ENCODE measurements at regions not wholly inside any gene's neighbourhood (a gene's known extent, or its start where the extent isn't known, plus 50 kb on each side); places are given as distances from the start of the nearest gene placed in this dataset.
"Not testable (repeated sequence)": the region's sequence is repeated elsewhere in the genome, so short reads cannot be mapped to it uniquely, and the experiment has no call there.

GRCh38 chr12:84506282-84506681 lies 406.3 kb downstream of the SLC6A15 start:
- Mint-ChIP-seq H3K4me1 (ENCODE audit: low read depth in 2 of 2) (peaks cover 0 to 7% of the 10 kb centered on the region in 2 donors), H3K27ac (no peak overlapping the region), H3K9me3 (peaks cover 7% of the 10 kb centered on the region), H3K27me3 (no peaks in the 10 kb centered on the region), H3K36me3 (peaks cover 5% of the 10 kb centered on the region), H3K4me3 (no peak overlapping the region)
- DNase-seq (ENCODE audit: low spot score) (no peak), ATAC-seq (no peak)

DNA sequence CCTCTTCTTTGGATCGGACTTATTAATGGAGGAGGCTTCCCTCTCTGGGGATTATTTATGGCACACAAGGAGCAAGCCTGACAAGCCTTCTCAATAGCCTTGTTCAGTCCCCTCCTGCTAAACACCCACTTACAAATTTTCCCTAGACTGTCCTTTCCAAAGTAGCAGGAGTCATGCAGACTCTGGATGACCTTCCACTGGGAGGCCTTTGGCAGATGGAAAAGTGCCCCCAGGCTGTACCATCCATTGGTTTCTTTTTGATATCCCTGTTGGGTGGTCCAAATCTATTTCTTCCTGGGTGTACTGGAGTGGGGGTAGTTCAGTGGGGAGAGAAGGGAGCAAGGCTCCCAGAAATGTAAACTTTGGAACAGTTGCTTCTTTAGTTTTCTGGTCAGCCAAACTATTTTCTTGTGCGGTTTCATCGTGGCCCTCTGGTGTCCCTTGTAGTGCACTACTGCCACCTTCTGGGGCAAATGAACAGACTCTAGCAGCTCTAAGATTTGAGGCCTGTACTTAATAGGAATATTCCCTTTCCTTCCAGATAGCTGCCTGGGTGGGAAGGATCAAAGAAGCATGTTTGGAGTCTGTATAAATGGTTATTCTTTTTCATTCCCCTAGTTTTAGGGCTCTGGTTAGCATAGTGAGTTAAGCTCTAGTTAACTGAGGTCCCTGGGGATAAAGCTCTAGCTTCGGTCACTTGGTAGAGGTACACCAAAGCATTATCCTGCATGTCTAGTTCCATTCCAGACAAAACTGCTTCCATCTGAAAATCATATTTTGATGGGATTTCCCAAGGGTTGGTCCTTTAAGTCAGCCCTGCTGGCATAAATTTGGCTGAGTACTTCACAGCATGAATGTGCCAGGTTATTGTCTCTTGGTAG lies 409.5 kb downstream of the SLC6A15 start:
- no peak overlapping the region for H3K4me3 Mint-ChIP-seq
- peaks cover 5% of the 10 kb centered on the region for H3K36me3 Mint-ChIP-seq
- DNase-seq (ENCODE audit: low spot score) = no peak
- no peak overlapping the region for H3K27ac Mint-ChIP-seq
- peaks cover 0 to 4% of the 10 kb centered on the region in 2 donors for H3K4me1 Mint-ChIP-seq (ENCODE audit: low read depth in 2 of 2)
- no peaks in the 10 kb centered on the region for H3K27me3 Mint-ChIP-seq
- peaks cover 7% of the 10 kb centered on the region for H3K9me3 Mint-ChIP-seq
- no peak for ATAC-seq

GRCh38 chr12:84502180-84502860 lies 410.3 kb downstream of the SLC6A15 start:
- H3K4me3 Mint-ChIP-seq = no peak overlapping the region
- DNase-seq (ENCODE audit: low spot score) = no peak
- no peaks in the 10 kb centered on the region for H3K4me1 Mint-ChIP-seq (ENCODE audit: low read depth in 2 of 2)
- peaks cover 2% of the 10 kb centered on the region for H3K9me3 Mint-ChIP-seq
- H3K27me3 Mint-ChIP-seq = no peaks in the 10 kb centered on the region
- ATAC-seq = no peak
- H3K36me3 Mint-ChIP-seq = no peaks in the 10 kb centered on the region
- H3K27ac Mint-ChIP-seq = no peak overlapping the region

DNA sequence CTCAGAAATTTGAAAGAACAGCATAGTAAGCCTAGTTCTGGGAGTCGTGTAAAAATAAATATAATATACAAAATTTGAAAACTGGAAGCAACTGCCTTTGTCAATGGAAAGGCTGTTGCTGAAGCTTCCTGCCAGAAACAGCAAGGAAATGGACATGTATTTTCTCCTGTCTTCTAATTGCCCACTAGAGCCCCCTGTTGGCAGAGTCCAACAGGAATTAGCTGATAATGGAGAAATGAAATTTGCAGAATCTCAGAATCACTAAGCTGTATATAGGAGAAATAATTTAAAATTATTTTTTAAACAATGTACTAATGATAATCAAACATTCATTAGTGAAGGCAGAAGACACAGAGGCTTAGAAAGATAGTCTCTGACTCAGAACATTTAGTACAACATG lies 414.8 kb downstream of the SLC6A15 start:
- H3K4me1 Mint-ChIP-seq (ENCODE audit: low read depth in 2 of 2) = no peaks in the 10 kb centered on the region
- ATAC-seq (no peak), DNase-seq (ENCODE audit: low spot score) (no peak)
- H3K27ac Mint-ChIP-seq = no peak overlapping the region
- H3K36me3 Mint-ChIP-seq = no peaks in the 10 kb centered on the region
- no peak overlapping the region for H3K4me3 Mint-ChIP-seq
- no peaks in the 10 kb centered on the region for H3K27me3 Mint-ChIP-seq
- H3K9me3 Mint-ChIP-seq = no peaks in the 10 kb centered on the region

DNA sequence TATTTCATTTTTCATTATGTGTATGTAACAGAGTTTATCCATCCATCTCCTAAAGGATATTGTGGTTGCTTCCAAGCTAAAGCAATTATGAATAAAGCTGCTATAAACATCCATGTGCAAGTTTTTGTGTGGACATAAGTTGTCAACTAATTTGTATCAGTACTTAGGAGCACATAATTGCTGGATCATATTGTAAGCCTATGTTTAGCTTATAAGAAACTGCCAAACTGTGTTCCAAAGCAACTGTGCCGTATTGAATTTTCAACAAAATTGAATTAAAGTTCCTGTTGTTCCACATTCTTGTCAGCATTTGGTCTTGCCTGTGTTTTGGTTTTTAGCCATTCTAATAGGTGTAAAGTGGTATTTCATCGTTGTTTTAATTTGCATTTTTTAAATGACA lies 416.9 kb downstream of the SLC6A15 start:
- no peak for DNase-seq (ENCODE audit: low spot score)
- no peaks in the 10 kb centered on the region for H3K27me3 Mint-ChIP-seq
- H3K9me3 Mint-ChIP-seq = peaks cover 3% of the 10 kb centered on the region
- no peak overlapping the region for H3K27ac Mint-ChIP-seq
- H3K36me3 Mint-ChIP-seq = no peaks in the 10 kb centered on the region
- no peak for ATAC-seq
- no peak overlapping the region for H3K4me3 Mint-ChIP-seq
- no peaks in the 10 kb centered on the region for H3K4me1 Mint-ChIP-seq (ENCODE audit: low read depth in 2 of 2)

DNA sequence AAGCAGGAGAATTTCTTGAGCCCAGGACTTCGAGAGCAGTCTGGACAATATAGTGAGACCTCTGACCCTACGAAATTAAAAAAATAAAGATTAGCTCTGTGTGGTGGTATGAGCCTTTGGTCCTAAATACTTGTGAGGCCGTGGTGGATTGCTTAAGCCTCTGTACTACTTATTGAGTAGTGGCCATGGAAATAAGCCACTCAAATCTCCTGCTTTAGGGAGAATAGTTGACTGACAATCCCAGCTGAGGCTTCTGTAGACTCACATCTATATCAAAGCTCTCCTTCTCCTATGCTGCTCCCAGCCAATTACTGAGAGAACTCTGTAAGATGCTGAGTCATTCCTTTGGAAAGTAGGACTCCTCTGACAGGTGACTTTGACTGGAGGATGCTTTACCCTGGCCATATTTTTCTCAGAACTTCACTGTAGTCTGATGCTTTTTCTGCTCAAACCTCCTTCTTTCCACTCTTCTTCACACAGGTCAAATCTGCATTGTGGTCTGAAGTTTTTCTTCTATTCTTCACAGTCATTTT lies 420.2 kb downstream of the SLC6A15 start:
- H3K4me1 Mint-ChIP-seq (ENCODE audit: low read depth in 2 of 2) = no peaks in the 10 kb centered on the region
- H3K36me3 Mint-ChIP-seq = no peaks in the 10 kb centered on the region
- no peak for DNase-seq (ENCODE audit: low spot score)
- no peak for ATAC-seq
- peaks cover 3% of the 10 kb centered on the region for H3K9me3 Mint-ChIP-seq
- no peaks in the 10 kb centered on the region for H3K27me3 Mint-ChIP-seq
- H3K27ac Mint-ChIP-seq = no peak overlapping the region
- no peak overlapping the region for H3K4me3 Mint-ChIP-seq

DNA sequence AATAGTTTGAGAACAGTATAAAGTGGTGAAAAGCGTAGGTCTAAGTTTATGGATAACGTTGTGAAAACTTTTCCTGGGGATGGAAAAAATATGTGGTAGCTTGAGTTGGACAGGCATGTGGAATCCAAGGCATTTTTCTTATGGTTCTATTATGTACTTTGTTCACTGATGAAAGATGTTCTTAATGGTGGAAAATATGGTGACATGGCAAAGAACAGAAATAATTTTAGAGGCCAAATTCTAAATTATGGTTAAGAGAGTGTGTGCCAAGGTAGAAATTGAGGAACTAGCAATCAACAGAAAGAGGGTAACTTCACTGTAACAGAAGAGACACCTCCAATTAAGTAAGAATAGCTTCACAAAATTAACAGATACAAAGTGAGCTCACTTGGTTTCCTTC lies 427.8 kb downstream of the SLC6A15 start:
- Mint-ChIP-seq H3K27ac (no peak overlapping the region), H3K27me3 (no peaks in the 10 kb centered on the region), H3K4me1 (ENCODE audit: low read depth in 2 of 2) (no peaks in the 10 kb centered on the region), H3K4me3 (no peak overlapping the region), H3K36me3 (no peaks in the 10 kb centered on the region), H3K9me3 (peaks cover 3% of the 10 kb centered on the region)
- ATAC-seq = no peak
- DNase-seq (ENCODE audit: low spot score) = no peak

DNA sequence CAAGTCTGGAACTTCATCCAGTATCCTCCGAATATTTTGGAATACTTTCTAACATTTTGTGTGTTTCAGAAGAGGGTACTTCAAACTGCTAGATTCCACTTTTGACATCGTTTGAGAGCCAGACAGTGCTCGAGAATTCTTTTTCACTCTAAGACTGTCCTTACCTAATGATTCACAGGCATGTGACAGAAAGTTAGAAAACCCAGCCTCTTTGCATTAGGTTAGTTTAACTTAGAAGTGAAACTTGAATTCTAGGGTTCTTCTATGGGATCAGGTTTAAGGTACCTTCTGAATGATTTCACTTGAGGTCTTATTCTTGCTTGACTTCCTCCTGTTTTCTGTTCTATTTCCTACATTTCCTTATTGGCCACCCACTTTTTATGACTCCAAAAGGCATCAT lies 431.8 kb downstream of the SLC6A15 start:
- Mint-ChIP-seq H3K4me1 (ENCODE audit: low read depth in 2 of 2) (no peaks in the 10 kb centered on the region), H3K27me3 (no peaks in the 10 kb centered on the region), H3K36me3 (no peaks in the 10 kb centered on the region), H3K4me3 (no peak overlapping the region), H3K9me3 (peaks cover 3% of the 10 kb centered on the region), H3K27ac (no peak overlapping the region)
- no peak for ATAC-seq
- no peak for DNase-seq (ENCODE audit: low spot score)

DNA sequence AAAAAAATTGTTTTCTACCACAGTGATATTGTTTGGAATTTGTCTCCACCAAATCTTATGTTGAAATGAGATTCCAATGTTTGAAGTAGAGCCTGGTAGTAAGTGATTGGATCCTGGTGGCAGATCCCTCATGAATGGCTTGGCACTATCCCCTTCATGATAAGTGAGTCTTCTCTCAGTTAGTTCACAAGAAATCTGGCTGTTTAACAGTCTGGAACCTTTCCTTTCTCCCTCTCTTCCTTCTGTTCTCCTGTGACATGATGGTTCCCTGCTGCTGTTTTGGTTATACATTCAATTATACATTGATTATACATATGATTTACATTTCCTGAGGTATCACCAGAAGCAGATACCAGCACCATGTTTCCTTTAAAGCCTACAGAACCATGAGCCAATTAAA lies 442.2 kb downstream of the SLC6A15 start:
- no peaks in the 10 kb centered on the region for H3K4me1 Mint-ChIP-seq (ENCODE audit: low read depth in 2 of 2)
- no peaks in the 10 kb centered on the region for H3K36me3 Mint-ChIP-seq
- DNase-seq (ENCODE audit: low spot score) = no peak
- H3K27ac Mint-ChIP-seq = no peak overlapping the region
- H3K4me3 Mint-ChIP-seq = no peak overlapping the region
- no peak for ATAC-seq
- peaks cover 12% of the 10 kb centered on the region for H3K9me3 Mint-ChIP-seq
- H3K27me3 Mint-ChIP-seq = no peaks in the 10 kb centered on the region

GRCh38 chr12:84464616-84465015 lies 448.0 kb downstream of the SLC6A15 start:
- Mint-ChIP-seq H3K27me3 (no peaks in the 10 kb centered on the region), H3K36me3 (no peaks in the 10 kb centered on the region), H3K4me1 (ENCODE audit: low read depth in 2 of 2) (no peaks in the 10 kb centered on the region), H3K4me3 (no peak overlapping the region), H3K27ac (no peak overlapping the region), H3K9me3 (peaks cover 16% of the 10 kb centered on the region)
- no peak for ATAC-seq
- DNase-seq (ENCODE audit: low spot score) = no peak

GRCh38 chr12:84463741-84464495 lies 448.7 kb downstream of the SLC6A15 start:
- no peaks in the 10 kb centered on the region for H3K27me3 Mint-ChIP-seq
- H3K4me1 Mint-ChIP-seq (ENCODE audit: low read depth in 2 of 2) = no peaks in the 10 kb centered on the region
- H3K27ac Mint-ChIP-seq = no peak overlapping the region

DNA sequence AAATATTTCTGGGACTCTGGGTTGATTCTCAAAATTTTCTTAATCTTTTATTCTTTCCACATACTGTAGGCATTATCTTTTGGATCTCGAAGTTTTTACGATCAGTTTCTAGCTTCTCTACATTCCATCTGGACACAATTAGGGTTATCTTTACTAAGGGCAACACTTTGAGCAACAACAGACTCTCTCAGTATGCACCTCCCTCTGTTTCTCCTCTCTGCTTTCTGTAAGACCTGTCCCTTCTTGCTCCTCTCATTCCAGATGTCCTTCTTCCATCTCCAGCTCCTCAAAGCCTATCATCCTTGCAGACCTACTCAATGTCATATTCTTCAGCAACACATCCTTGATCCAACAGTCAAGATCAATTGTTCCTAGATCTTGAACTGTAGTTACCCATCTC lies 457.0 kb downstream of the SLC6A15 start:
- H3K36me3 Mint-ChIP-seq = no peaks in the 10 kb centered on the region
- no peaks in the 10 kb centered on the region for H3K4me1 Mint-ChIP-seq (ENCODE audit: low read depth in 2 of 2)
- H3K9me3 Mint-ChIP-seq = peaks cover 9% of the 10 kb centered on the region
- no peak overlapping the region for H3K4me3 Mint-ChIP-seq
- no peak for ATAC-seq
- DNase-seq (ENCODE audit: low spot score) = no peak
- H3K27me3 Mint-ChIP-seq = no peaks in the 10 kb centered on the region
- no peak overlapping the region for H3K27ac Mint-ChIP-seq

More at GRCh38 chr12:84463741-84464495, 448.7 kb downstream of the SLC6A15 start:
- DNase-seq (ENCODE audit: low spot score) (no peak), ATAC-seq (no peak)
- no peaks in the 10 kb centered on the region for H3K36me3 Mint-ChIP-seq
- no peak overlapping the region for H3K4me3 Mint-ChIP-seq
- H3K9me3 Mint-ChIP-seq = peaks cover 14% of the 10 kb centered on the region

- not testable (repeated sequence) for DNase-seq (ENCODE audit: low spot score); H3K4me1 Mint-ChIP-seq (ENCODE audit: low read depth in 2 of 2); H3K4me3 Mint-ChIP-seq; H3K27me3 Mint-ChIP-seq; H3K9me3 Mint-ChIP-seq; H3K36me3 Mint-ChIP-seq; ATAC-seq; H3K27ac Mint-ChIP-seq
These were observed 466.1 kb downstream of the SLC6A15 start for GRCh38 chr12:84446478-84446877.

GRCh38 chr12:84436134-84436533 lies 476.5 kb downstream of the SLC6A15 start:
- Mint-ChIP-seq H3K9me3 (peaks cover 7% of the 10 kb centered on the region), H3K27me3 (no peaks in the 10 kb centered on the region), H3K27ac (no peak overlapping the region), H3K4me1 (ENCODE audit: low read depth in 2 of 2) (no peaks in the 10 kb centered on the region), H3K4me3 (no peak overlapping the region), H3K36me3 (peaks cover 5% of the 10 kb centered on the region)
- no peak for DNase-seq (ENCODE audit: low spot score)
- ATAC-seq = no peak

Measured in natural killer cell treated with Interleukin-12 subunit alpha and Interleukin-12 subunit beta and Interleukin-15 and Interleukin-18, amount 100 ng/mL, for 72 hours (primary cell).